ENCODE measurements at regions not wholly inside any gene's neighbourhood (a gene's known extent, or its start where the extent isn't known, plus 50 kb on each side); places are given as distances from the start of the nearest gene placed in this dataset.

GRCh38 chr17:33889766-33890165 is 365.3 kb upstream of the CCL2 start:
- WGBS, 4 donors = 73 to 88% (median 84%) methylated on average over 2 of the region's 2 CpGs
- TF ChIP-seq POLR2A (IDR thresholded peaks at IDR 0.05) (no peak), CTCF (IDR thresholded peaks at IDR 0.05) (no peak)
- DNase-seq = no peak
- H3K27ac ChIP-seq = no peak overlapping the region
- H3K4me1 ChIP-seq = no peaks in the 10 kb centered on the region
- no peak overlapping the region for H3K4me3 ChIP-seq
- no peaks in the 10 kb centered on the region for H3K36me3 ChIP-seq
- intact Hi-C loops (cut with DNase I) = loop anchor here in 1 of 10 donors (10.0 kb wide), 1 partner anchor 65 kb away; no protein-coding TSS in a partner anchor
- no peaks in the 10 kb centered on the region for H3K9me3 ChIP-seq
- H3K27me3 ChIP-seq = peaks cover 0 to 9% (median 0%) of the 10 kb centered on the region in 9 donors
- ATAC-seq = no peak

- Histone ChIP-seq H3K27me3 (peaks cover 0 to 13% (median 4%) of the 10 kb centered on the region in 9 donors), H3K9me3 (no peaks in the 10 kb centered on the region), H3K27ac (no peak overlapping the region), H3K4me3 (no peak overlapping the region), H3K4me1 (no peaks in the 10 kb centered on the region), H3K36me3 (no peaks in the 10 kb centered on the region)
- intact Hi-C loops (cut with DNase I) = loop anchor here in 1 of 10 donors (10.0 kb wide), 1 partner anchor 62 kb away; no protein-coding TSS in a partner anchor
- TF ChIP-seq CTCF (IDR thresholded peaks at IDR 0.05) (no peak), POLR2A (IDR thresholded peaks at IDR 0.05) (no peak)
- ATAC-seq (no peak), DNase-seq (no peak)
- 29 to 38% (median 36%) methylated on average over 6 of the region's 6 CpGs for WGBS, 4 donors
Measured at GRCh38 chr17:33892717-33893591, 362.1 kb upstream of the CCL2 start.

DNA sequence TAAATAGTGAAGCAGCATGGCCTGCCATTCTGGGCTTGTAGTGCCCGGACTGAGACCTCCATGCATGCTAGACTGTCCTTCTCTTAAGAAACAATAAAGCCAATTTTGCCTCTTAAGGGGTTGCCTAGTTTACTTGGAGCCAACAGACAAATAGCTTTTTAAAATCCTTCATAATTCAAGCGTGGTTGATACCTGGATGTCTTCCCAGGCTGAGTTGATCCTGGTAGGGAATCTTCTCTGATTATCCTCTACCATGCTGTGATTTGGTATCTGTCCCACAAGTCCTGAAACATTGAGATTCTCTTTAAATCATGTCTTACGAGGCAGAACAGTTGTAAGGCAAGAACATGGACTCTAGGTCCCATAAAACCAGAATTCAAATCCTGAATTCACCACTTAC is 359.6 kb upstream of the CCL2 start:
- Histone ChIP-seq H3K9me3 (no peaks in the 10 kb centered on the region), H3K36me3 (no peaks in the 10 kb centered on the region), H3K4me3 (no peak overlapping the region), H3K27me3 (peaks cover 0 to 24% (median 4%) of the 10 kb centered on the region in 9 donors), H3K27ac (no peak overlapping the region), H3K4me1 (no peaks in the 10 kb centered on the region)
- ATAC-seq (no peak), DNase-seq (no peak)
- TF ChIP-seq POLR2A (IDR thresholded peaks at IDR 0.05) (no peak), CTCF (IDR thresholded peaks at IDR 0.05) (no peak)
- 73 to 82% (median 76%) methylated on average over 3 of the region's 3 CpGs for WGBS, 4 donors
- intact Hi-C loops (cut with DNase I) = loop anchor here in 1 of 10 donors (10.0 kb wide), 1 partner anchor 59 kb away; no protein-coding TSS in a partner anchor

DNA sequence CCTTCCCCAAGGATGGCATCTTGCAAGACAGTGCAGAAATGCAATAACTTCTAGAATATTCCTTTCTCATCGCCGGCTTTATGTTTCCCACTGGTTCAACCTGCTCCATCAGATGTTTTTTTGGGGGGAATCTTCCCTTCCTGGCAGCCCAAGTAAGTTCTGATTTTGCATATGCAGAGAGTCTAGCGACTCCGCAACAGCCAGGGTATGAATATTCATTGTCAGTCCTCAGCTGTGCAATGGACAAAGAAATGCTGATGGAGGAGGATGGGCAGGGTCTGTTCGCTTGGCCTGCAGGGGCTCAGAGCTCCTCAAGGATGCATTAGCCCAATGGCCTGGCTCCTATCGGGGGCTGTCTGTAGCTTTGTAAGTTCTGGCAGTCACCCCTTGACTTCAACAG is 358.8 kb upstream of the CCL2 start:
- H3K27ac ChIP-seq = no peak overlapping the region
- DNase-seq = no peak
- 55 to 73% (median 60%) methylated on average over 6 of the region's 6 CpGs for WGBS, 4 donors
- intact Hi-C loops (cut with DNase I) = loop anchor here in 1 of 10 donors (10.0 kb wide), 1 partner anchor 59 kb away; no protein-coding TSS in a partner anchor
- no peaks in the 10 kb centered on the region for H3K9me3 ChIP-seq
- H3K27me3 ChIP-seq = peaks cover 0 to 24% (median 4%) of the 10 kb centered on the region in 9 donors
- H3K4me1 ChIP-seq = no peaks in the 10 kb centered on the region
- no peak overlapping the region for H3K4me3 ChIP-seq
- H3K36me3 ChIP-seq = no peaks in the 10 kb centered on the region
- no peak for ATAC-seq
- TF ChIP-seq POLR2A (IDR thresholded peaks at IDR 0.05) (no peak), CTCF (IDR thresholded peaks at IDR 0.05) (no peak)

Measured in heart left ventricle (tissue), 16 donors.